H1 (cell line): ENCODE measurements at regions not wholly inside any gene's neighbourhood (a gene's known extent, or its start where the extent isn't known, plus 50 kb on each side); places are given as distances from the start of the nearest gene placed in this dataset.

ENCODE experiments used
- CTCF ChIA-PET: fragments of 300-600 bp; sonication (Branson Sonifier 250); formaldehyde crosslinking; loops from one replicate; lab custom pipeline; 2021; ENCODE audit not compliant: partially characterized antibody; lab: Charles Lee
- POLR2A ChIA-PET: fragments of 300-600 bp; sonication (Branson Sonifier 250); formaldehyde crosslinking; loops from one replicate; lab custom pipeline; 2021; ENCODE audit warnings: inconsistent platforms; ENCODE audit not compliant: partially characterized antibody; lab: Charles Lee
- DNase-seq, 2 experiments: peaks; one replicate each; pipeline versions ENCODE4 v3.0.0 to v3.0.0-alpha.2; 2010 to 2022; ENCODE audit warnings: low spot score in 2 of 2, low read depth in 1 of 2, mixed read lengths in 1 of 2
- FAIRE-seq: peaks from 2 replicates; lab custom pipeline; 2011; peaks lifted over from hg19 to GRCh38; lab: Jason Lieb, UNC
- H2AFZ ChIP-seq: 2 replicates; pipeline ENCODE4 v1.8.1; 2012; ENCODE audit warnings: low read length, inconsistent platforms
- H2AK5ac ChIP-seq: 2 replicates; pipeline ENCODE4 v1.6.1; 2013; ENCODE audit warnings: low read depth, low read length
- H2BK120ac ChIP-seq: replicated peaks from 2 replicates; pipeline ENCODE3; 2013; ENCODE audit warnings: low read depth, low read length, inconsistent platforms
- H2BK12ac ChIP-seq: 2 replicates; pipeline ENCODE4 v1.6.1; 2013; ENCODE audit warnings: low read depth, low read length
- H2BK15ac ChIP-seq: 2 replicates; pipeline ENCODE4 v1.6.1; 2013; ENCODE audit warnings: low read length
- H2BK20ac ChIP-seq: 2 replicates; pipeline ENCODE4 v1.6.1; 2013; ENCODE audit warnings: low read length
- H2BK5ac ChIP-seq: 2 replicates; pipeline ENCODE4 v1.6.1; 2013; ENCODE audit warnings: low read depth, low read length
- H3K14ac ChIP-seq: 2 replicates; pipeline ENCODE4 v1.6.1; 2013; ENCODE audit warnings: inconsistent platforms; ENCODE audit not compliant: insufficient read length
- H3K18ac ChIP-seq: 2 replicates; pipeline ENCODE4 v1.6.1; 2013; ENCODE audit warnings: low read length; ENCODE audit errors: extremely low read depth
- H3K23ac ChIP-seq: 2 replicates; pipeline ENCODE4 v1.6.1; 2013; ENCODE audit warnings: inconsistent platforms; ENCODE audit not compliant: insufficient read length
- H3K23me2 ChIP-seq: 2 replicates; pipeline ENCODE4 v1.6.1; 2013; ENCODE audit warnings: low read depth, low read length
- H3K27ac ChIP-seq: 2 replicates; pipeline ENCODE4 v1.6.1; 2011; ENCODE audit warnings: low read depth, low read length, inconsistent platforms
- H3K27me3 ChIP-seq, 4 experiments: replicated peaks in 1 of 4; 1 replicate in 1 of 4; 2 replicates in 3 of 4; pipeline versions ENCODE4 v1.6.1 to v1.8.1; 2011 to 2013; ENCODE audit warnings: low read length in 3 of 4, mild to moderate bottlenecking in 3 of 4, inconsistent platforms in 2 of 4, mixed read lengths in 2 of 4, moderate library complexity in 1 of 4; ENCODE audit not compliant: control insufficient read depth in 3 of 4, insufficient read depth in 3 of 4; ENCODE audit errors: extremely low read depth in 1 of 4
- H3K36me3 ChIP-seq, 4 experiments: 2 replicates each; pipeline versions ENCODE4 v1.6.1 to v1.8.1; 2011 to 2013; ENCODE audit warnings: mild to moderate bottlenecking in 4 of 4, low read length in 3 of 4, moderate library complexity in 2 of 4, control low read depth in 1 of 4, inconsistent platforms in 1 of 4; ENCODE audit not compliant: insufficient read depth in 4 of 4, control insufficient read depth in 2 of 4
- H3K4ac ChIP-seq: replicated peaks from 2 replicates; pipeline ENCODE3; 2013; ENCODE audit warnings: low read length, low read depth, mixed read lengths, inconsistent platforms; ENCODE audit not compliant: insufficient read length
- H3K4me1 ChIP-seq, 4 experiments: replicated peaks in 1 of 4; 1 replicate in 1 of 4; 2 replicates in 3 of 4; pipeline versions ENCODE4 v1.6.1 to v1.8.1; 2011 to 2013; ENCODE audit warnings: low read length in 3 of 4, inconsistent platforms in 2 of 4, mixed read lengths in 1 of 4; ENCODE audit not compliant: insufficient read depth in 4 of 4, control insufficient read depth in 3 of 4
- H3K4me2 ChIP-seq, 2 experiments: 2 replicates each; pipeline versions ENCODE4 v1.6.1 to v1.8.1; 2011 to 2013; ENCODE audit warnings: low read depth in 2 of 2, low read length in 2 of 2, control low read depth in 1 of 2, inconsistent platforms in 1 of 2, mild to moderate bottlenecking in 1 of 2; ENCODE audit not compliant: insufficient read depth in 1 of 2
- H3K4me3 ChIP-seq, 4 experiments: fragments of 200-600, 300-600 bp in 1 of 4; sonication (generic), shearing (Covaris generic), sonication (Bioruptor Twin) in 1 of 4; 2 replicates each; pipeline versions ENCODE4 v1.5.1 to v1.8.1; 2011 to 2016; ENCODE audit warnings: low read length in 4 of 4, low read depth in 3 of 4, control low read depth in 2 of 4, inconsistent platforms in 2 of 4, mild to moderate bottlenecking in 2 of 4, mixed read lengths in 1 of 4, moderate library complexity in 1 of 4; ENCODE audit not compliant: insufficient read depth in 2 of 4; ENCODE audit errors: extremely low read depth in 1 of 4
- H3K56ac ChIP-seq: replicated peaks from 2 replicates; pipeline ENCODE3; 2013; ENCODE audit warnings: low read depth, mild to moderate bottlenecking, mixed read lengths, low read length, inconsistent platforms; ENCODE audit not compliant: insufficient read length
- H3K79me1 ChIP-seq: 2 replicates; pipeline ENCODE4 v1.6.1; 2013; ENCODE audit warnings: low read depth, low read length, control low read depth
- H3K79me2 ChIP-seq, 2 experiments: 2 replicates each; pipeline versions ENCODE4 v1.6.1 to v1.8.1; 2012 to 2013; ENCODE audit warnings: low read length in 2 of 2, mild to moderate bottlenecking in 2 of 2, inconsistent platforms in 1 of 2; ENCODE audit not compliant: insufficient read depth in 2 of 2, control insufficient read depth in 1 of 2
- H3K9ac ChIP-seq, 4 experiments: replicated peaks in 1 of 4; 1 replicate in 1 of 4; 2 replicates in 3 of 4; pipeline versions ENCODE4 v1.6.1 to v1.8.1; 2011 to 2013; ENCODE audit warnings: low read depth in 3 of 4, low read length in 3 of 4, control low read depth in 2 of 4, mild to moderate bottlenecking in 2 of 4, moderate library complexity in 2 of 4, inconsistent platforms in 1 of 4; ENCODE audit errors: extremely low read depth in 1 of 4
- H3K9me3 ChIP-seq, 2 experiments: 2 replicates each; pipeline versions ENCODE4 v1.6.1 to v1.8.1; 2012 to 2013; ENCODE audit warnings: mild to moderate bottlenecking in 2 of 2, moderate library complexity in 2 of 2, control low read depth in 1 of 2, inconsistent platforms in 1 of 2, low read depth in 1 of 2, low read length in 1 of 2, mixed read lengths in 1 of 2; ENCODE audit not compliant: insufficient read depth in 2 of 2
- H4K20me1 ChIP-seq, 2 experiments: replicated peaks in 1 of 2; 2 replicates each; pipeline versions ENCODE3 to v1.8.1; 2011 to 2013; ENCODE audit warnings: inconsistent platforms in 2 of 2, low read length in 2 of 2, mild to moderate bottlenecking in 1 of 2; ENCODE audit not compliant: insufficient read depth in 2 of 2, control insufficient read depth in 1 of 2
- H4K5ac ChIP-seq: 2 replicates; pipeline ENCODE4 v1.6.1; 2013; ENCODE audit warnings: low read length, low read depth, mixed read lengths, inconsistent platforms; ENCODE audit not compliant: insufficient read length
- H4K8ac ChIP-seq: 2 replicates; pipeline ENCODE4 v1.8.0; 2013; ENCODE audit warnings: mild to moderate bottlenecking, moderate library complexity, low read length, inconsistent platforms; ENCODE audit not compliant: insufficient read depth; ENCODE audit errors: extremely low read depth
- H4K91ac ChIP-seq: replicated peaks from 2 replicates; pipeline ENCODE3; 2013; ENCODE audit warnings: low read length, mixed read lengths, inconsistent platforms; ENCODE audit not compliant: insufficient read length
- ASH2L ChIP-seq: fragments of 200-600, 300-600 bp; sonication (generic); IDR thresholded peaks from one replicate; pipeline ENCODE4 v1.7.1; 2017; ENCODE audit warnings: low read length
- BCL11A ChIP-seq, 2 experiments: IDR thresholded peaks; one replicate each; pipeline ENCODE4 v1.6.1; 2011; ENCODE audit warnings: low read depth in 2 of 2, low read length in 2 of 2, mild to moderate bottlenecking in 2 of 2
- CBX8 ChIP-seq: fragments of 300-800, 300-1000 bp; sonication (generic); IDR thresholded peaks from 2 replicates; pipeline ENCODE4 v1.7.1; 2016; ENCODE audit warnings: low read depth, low read length, borderline replicate concordance
- CREB1 ChIP-seq: IDR thresholded peaks from 2 replicates; pipeline ENCODE4 v1.6.1; 2012; ENCODE audit warnings: inconsistent platforms
- GABPA ChIP-seq: IDR thresholded peaks from 2 replicates; pipeline ENCODE4 v1.6.1; 2011; ENCODE audit warnings: mild to moderate bottlenecking, low read length, moderate library complexity, borderline replicate concordance; ENCODE audit not compliant: insufficient read depth
- GTF2F1 ChIP-seq: IDR thresholded peaks from 2 replicates; pipeline ENCODE4 v1.6.1; 2012; ENCODE audit warnings: low read depth, low read length, improper control_type of control experiment, borderline replicate concordance
- HDAC6 ChIP-seq: IDR thresholded peaks from one replicate; pipeline ENCODE4 v1.7.1; 2012; ENCODE audit warnings: low read depth, mild to moderate bottlenecking, inconsistent platforms, low read length, moderate library complexity
- KDM1A ChIP-seq: fragments of 200-600, 300-600 bp; sonication (generic); IDR thresholded peaks from 2 replicates; pipeline ENCODE4 v1.7.1; 2016; ENCODE audit warnings: mild to moderate bottlenecking, low read length, borderline replicate concordance
- RNF2 ChIP-seq: fragments of 200-900, 300-1000 bp; sonication (generic); IDR thresholded peaks from 2 replicates; pipeline ENCODE4 v1.7.1; 2016; ENCODE audit warnings: borderline replicate concordance, low read depth, mild to moderate bottlenecking, antibody characterized with exemption, low read length; ENCODE audit not compliant: poor library complexity, severe bottlenecking; ENCODE audit errors: missing control alignments
- SIRT6 ChIP-seq: IDR thresholded peaks from one replicate; pipeline ENCODE4 v1.7.1; 2012; ENCODE audit warnings: low read length, inconsistent platforms
- SIX5 ChIP-seq: IDR thresholded peaks from 2 replicates; pipeline ENCODE4 v1.6.1; 2011; ENCODE audit warnings: mild to moderate bottlenecking, low read depth, low read length
- SUZ12 ChIP-seq: fragments of 200-600 bp; sonication (generic); IDR thresholded peaks from 2 replicates; pipeline ENCODE4 v1.6.1; 2012; ENCODE audit warnings: mild to moderate bottlenecking, inconsistent platforms, low read length, moderate library complexity, mixed read lengths
- TCF12 ChIP-seq: IDR thresholded peaks from 2 replicates; pipeline ENCODE4 v1.6.1; 2011; ENCODE audit warnings: low read depth, mild to moderate bottlenecking, low read length
- ZNF274 ChIP-seq: IDR thresholded peaks from 2 replicates; pipeline ENCODE4 v1.7.0; 2012; ENCODE audit warnings: low read length, borderline replicate concordance; ENCODE audit errors: extremely low read depth
- WGBS, 2 experiments: shearing (Covaris generic) in 1 of 2; methylation state at CpG; one replicate each; pipeline versions ENCODE4 v1.1.6 to v1.1.7; 2013 to 2015; ENCODE audit warnings: low lambda C conversion rate in 2 of 2, mixed read lengths in 2 of 2, inconsistent platforms in 1 of 2, low coverage in 1 of 2, missing lambda C conversion rate in 1 of 2; ENCODE audit not compliant: insufficient replicate concordance in 2 of 2, insufficient coverage in 1 of 2, insufficient read length in 1 of 2; ENCODE audit errors: extremely low coverage in 1 of 2, missing lambda C conversion rate in 1 of 2; 5-methylcytosine and 5-hydroxymethylcytosine counted together
- TF ChIP-seq, protein P1 (sequence below): IDR thresholded peaks from 2 replicates; pipeline ENCODE4 v1.6.1; 2012; ENCODE audit warnings: inconsistent platforms

GRCh38 chr16:35572186-35572585, 2112.8 kb downstream of the TP53TG3F start:
- H2BK120ac ChIP-seq: no peak overlapping the region
- H4K5ac ChIP-seq: no peak overlapping the region
- H3K4me3 ChIP-seq: no peak overlapping the region
- WGBS, 2 experiments: 45% methylated on average over 3 of the region's 3 CpGs; no CpG with 5 or more reads in 1 of the 2 experiments
- H4K20me1 ChIP-seq: no peaks in the 10 kb centered on the region
- no peak overlapping the region for H3K4me2 ChIP-seq
- no peaks in the 10 kb centered on the region for H3K23me2 ChIP-seq
- no peak overlapping the region for H3K27ac ChIP-seq
- FAIRE-seq (no peak), DNase-seq (no peak)
- peaks cover 65 to 99% of the 10 kb centered on the region in 2 experiments for H3K9me3 ChIP-seq
- H3K4ac ChIP-seq: no peak overlapping the region
- H3K36me3 ChIP-seq: peaks cover 0 to 7% (median 0%) of the 10 kb centered on the region in 4 experiments; a peak in 3 of 8 replicates
- POLR2A ChIA-PET: no interaction called here
- no peak overlapping the region for H2AK5ac ChIP-seq
- H2AFZ ChIP-seq: no peak overlapping the region
- H4K8ac ChIP-seq: no peak overlapping the region
- H3K4me1 ChIP-seq: no peaks in the 10 kb centered on the region
- H2BK15ac ChIP-seq: no peak overlapping the region
- H3K79me2 ChIP-seq: no peaks in the 10 kb centered on the region
- H3K9ac ChIP-seq: no peak overlapping the region
- H3K18ac ChIP-seq: no peak overlapping the region
- no peaks in the 10 kb centered on the region for H3K27me3 ChIP-seq
- H4K91ac ChIP-seq: no peak overlapping the region
- H3K23ac ChIP-seq: no peak overlapping the region
- no peak overlapping the region for H2BK20ac ChIP-seq
- no peak overlapping the region for H3K56ac ChIP-seq
- H2BK5ac ChIP-seq: no peak overlapping the region
- no peak overlapping the region for H2BK12ac ChIP-seq
- CTCF ChIA-PET: interaction anchor here (0.5 kb wide), 1 partner anchor 60 kb away, joined by 4 read pairs; no protein-coding TSS in a partner anchor
- no peak overlapping the region for H3K14ac ChIP-seq
- H3K79me1 ChIP-seq: no peaks in the 10 kb centered on the region
- TF ChIP-seq HDAC6 (no peak), RNF2 (no peak), CREB1 (no peak), KDM1A (no peak), SIRT6 (no peak), GABPA (no peak), BCL11A (IDR thresholded peaks at IDR 0.05; ENCODE audit: low read depth in 2 of 2, low read length in 2 of 2) (no peak), ZNF274 (no peak), TCF12 (no peak), SUZ12 (no peak), GTF2F1 (no peak), SIX5 (no peak), ASH2L (no peak), CBX8 (no peak)
- TF ChIP-seq, protein P1, sequence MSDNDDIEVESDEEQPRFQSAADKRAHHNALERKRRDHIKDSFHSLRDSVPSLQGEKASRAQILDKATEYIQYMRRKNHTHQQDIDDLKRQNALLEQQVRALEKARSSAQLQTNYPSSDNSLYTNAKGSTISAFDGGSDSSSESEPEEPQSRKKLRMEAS: no peak
